ENCODE measurements at regions not wholly inside any gene's neighbourhood (a gene's known extent, or its start where the extent isn't known, plus 50 kb on each side); places are given as distances from the start of the nearest gene placed in this dataset.

- H3K4me3 ChIP-seq: no peak overlapping the region
- H3K4me1 ChIP-seq: no peaks in the 10 kb centered on the region
- no peak for TF ChIP-seq POLR2A (IDR thresholded peaks at IDR 0.05)
- TF ChIP-seq POLR2AphosphoS5 (IDR thresholded peaks at IDR 0.05; ENCODE audit: insufficient read depth in 1 of 2, low read depth in 1 of 2): no peak
- no peak for TF ChIP-seq CTCF (IDR thresholded peaks at IDR 0.05)
- H3K27ac ChIP-seq: no peak overlapping the region
- H3K27me3 ChIP-seq: no peaks in the 10 kb centered on the region
- no peaks in the 10 kb centered on the region for H3K9me3 ChIP-seq
- intact Hi-C loops (cut with DNase I): no loop called here
- no peaks in the 10 kb centered on the region for H3K36me3 ChIP-seq
- no peak for DNase-seq (ENCODE audit: extremely low spot score in 2 of 2)
Measured at GRCh38 chr3:31247850-31248562, 284.7 kb upstream of the STT3B start.

- no peak overlapping the region for H3K4me3 ChIP-seq
- no peaks in the 10 kb centered on the region for H3K36me3 ChIP-seq
- intact Hi-C loops (cut with DNase I): no loop called here
- H3K27me3 ChIP-seq: no peaks in the 10 kb centered on the region
- no peak overlapping the region for H3K27ac ChIP-seq
- H3K9me3 ChIP-seq: no peaks in the 10 kb centered on the region
- TF ChIP-seq POLR2A (IDR thresholded peaks at IDR 0.05): no peak
- TF ChIP-seq POLR2AphosphoS5 (IDR thresholded peaks at IDR 0.05; ENCODE audit: insufficient read depth in 1 of 2, low read depth in 1 of 2): no peak
- no peak for TF ChIP-seq CTCF (IDR thresholded peaks at IDR 0.05)
- no peaks in the 10 kb centered on the region for H3K4me1 ChIP-seq
- DNase-seq (ENCODE audit: extremely low spot score in 2 of 2): no peak
Measured at GRCh38 chr3:31248563-31248992, 284.1 kb upstream of the STT3B start.

- TF ChIP-seq POLR2A (IDR thresholded peaks at IDR 0.05) (no peak), CTCF (IDR thresholded peaks at IDR 0.05) (no peak), POLR2AphosphoS5 (IDR thresholded peaks at IDR 0.05; ENCODE audit: insufficient read depth in 1 of 2, low read depth in 1 of 2) (no peak)
- Histone ChIP-seq H3K27me3 (no peaks in the 10 kb centered on the region), H3K27ac (no peak overlapping the region), H3K9me3 (no peaks in the 10 kb centered on the region), H3K4me3 (no peak overlapping the region), H3K36me3 (no peaks in the 10 kb centered on the region), H3K4me1 (no peaks in the 10 kb centered on the region)
- intact Hi-C loops (cut with DNase I): no loop called here
- DNase-seq (ENCODE audit: extremely low spot score in 2 of 2): no peak
Measured at GRCh38 chr3:31249545-31249944, 283.2 kb upstream of the STT3B start.

GRCh38 chr3:31250116-31250777 lies 282.5 kb upstream of the STT3B start:
- H3K27ac ChIP-seq: no peak overlapping the region
- H3K36me3 ChIP-seq: no peaks in the 10 kb centered on the region
- H3K4me3 ChIP-seq: no peak overlapping the region
- H3K4me1 ChIP-seq: no peaks in the 10 kb centered on the region
- no peak for DNase-seq (ENCODE audit: extremely low spot score in 2 of 2)
- no peak for TF ChIP-seq POLR2AphosphoS5 (IDR thresholded peaks at IDR 0.05; ENCODE audit: insufficient read depth in 1 of 2, low read depth in 1 of 2)
- no peak for TF ChIP-seq POLR2A (IDR thresholded peaks at IDR 0.05)
- TF ChIP-seq CTCF (IDR thresholded peaks at IDR 0.05): no peak
- H3K9me3 ChIP-seq: no peaks in the 10 kb centered on the region
- H3K27me3 ChIP-seq: no peaks in the 10 kb centered on the region
- intact Hi-C loops (cut with DNase I): no loop called here

GRCh38 chr3:31251083-31251482 lies 281.6 kb upstream of the STT3B start:
- TF ChIP-seq POLR2AphosphoS5 (IDR thresholded peaks at IDR 0.05; ENCODE audit: insufficient read depth in 1 of 2, low read depth in 1 of 2): no peak
- TF ChIP-seq POLR2A (IDR thresholded peaks at IDR 0.05): no peak
- TF ChIP-seq CTCF (IDR thresholded peaks at IDR 0.05): no peak
- DNase-seq (ENCODE audit: extremely low spot score in 2 of 2): no peak
- intact Hi-C loops (cut with DNase I): no loop called here

More at GRCh38 chr3:31251083-31251482, 281.6 kb upstream of the STT3B start:
- no peaks in the 10 kb centered on the region for H3K36me3 ChIP-seq
- H3K9me3 ChIP-seq: no peaks in the 10 kb centered on the region
- no peaks in the 10 kb centered on the region for H3K4me1 ChIP-seq
- no peak overlapping the region for H3K4me3 ChIP-seq
- H3K27ac ChIP-seq: no peak overlapping the region
- no peaks in the 10 kb centered on the region for H3K27me3 ChIP-seq

Data from vagina (tissue), 2 donors.